Omental fat pad (tissue), 3 donors: ENCODE measurements at regions not wholly inside any gene's neighbourhood (a gene's known extent, or its start where the extent isn't known, plus 50 kb on each side); places are given as distances from the start of the nearest gene placed in this dataset.

Experiments
- ATAC-seq: fragments of 150-250 bp; one replicate; pipeline ENCODE4 v1.9.1; 2016; ENCODE audit warnings: mild to moderate bottlenecking, moderate library complexity; ENCODE audit not compliant: low FRiP score
- DNase-seq: peaks from one replicate; pipeline ENCODE4 v3.0.0-alpha.2; 2019; ENCODE audit warnings: low spot score
- CTCF ChIP-seq, 3 donors: fragments of 450-650 bp; IDR thresholded peaks; one replicate each; pipeline ENCODE4 v1.5.1; 2016 to 2017; ENCODE audit warnings: antibody characterized with exemption in 3 of 3, mild to moderate bottlenecking in 3 of 3, moderate library complexity in 2 of 3

GRCh38 chr20:40785346-40785745 is 96.3 kb upstream of the MAFB start:
- ATAC-seq: no peak
- no peak for DNase-seq
- no peak for TF ChIP-seq CTCF (IDR thresholded peaks at IDR 0.05)

- ATAC-seq: no peak
These were observed 97.3 kb upstream of the MAFB start for GRCh38 chr20:40786336-40786735.

GRCh38 chr20:40787941-40788340 is 98.9 kb upstream of the MAFB start:
- no peak for TF ChIP-seq CTCF (IDR thresholded peaks at IDR 0.05)
- DNase-seq (no peak), ATAC-seq (no peak)

More at GRCh38 chr20:40786336-40786735, 97.3 kb upstream of the MAFB start:
- TF ChIP-seq CTCF (IDR thresholded peaks at IDR 0.05): no peak
- no peak for DNase-seq

- ATAC-seq (no peak), DNase-seq (no peak)
- no peak for TF ChIP-seq CTCF (IDR thresholded peaks at IDR 0.05)
These were observed 108.4 kb upstream of the MAFB start for GRCh38 chr20:40797425-40797824.

- TF ChIP-seq CTCF (IDR thresholded peaks at IDR 0.05): no peak
- ATAC-seq: no peak
- DNase-seq: no peak
These were observed 109.0 kb upstream of the MAFB start for GRCh38 chr20:40798066-40798465.

- DNase-seq (no peak), ATAC-seq (no peak)
These were observed 113.8 kb upstream of the MAFB start for GRCh38 chr20:40802886-40803285.

More at GRCh38 chr20:40802886-40803285, 113.8 kb upstream of the MAFB start:
- TF ChIP-seq CTCF (IDR thresholded peaks at IDR 0.05): no peak
